PC-3 (cell line): ENCODE measurements at regions not wholly inside any gene's neighbourhood (a gene's known extent, or its start where the extent isn't known, plus 50 kb on each side); places are given as distances from the start of the nearest gene placed in this dataset.

Source experiments
- EZH2phosphoT487 ChIP-seq: fragments of 300-600 bp; sonication (generic); IDR thresholded peaks from 2 replicates; pipeline ENCODE4 v1.6.1; 2018; ENCODE audit warnings: mild to moderate bottlenecking, antibody characterized with exemption, low read length, borderline replicate concordance
- TF ChIP-seq, protein P1 (sequence below): fragments of 300-600 bp; sonication (generic); conservative IDR thresholded peaks from 2 replicates; pipeline ENCODE4 v1.5.1; 2017; ENCODE audit warnings: antibody characterized with exemption, low read depth, mild to moderate bottlenecking, low read length

DNA sequence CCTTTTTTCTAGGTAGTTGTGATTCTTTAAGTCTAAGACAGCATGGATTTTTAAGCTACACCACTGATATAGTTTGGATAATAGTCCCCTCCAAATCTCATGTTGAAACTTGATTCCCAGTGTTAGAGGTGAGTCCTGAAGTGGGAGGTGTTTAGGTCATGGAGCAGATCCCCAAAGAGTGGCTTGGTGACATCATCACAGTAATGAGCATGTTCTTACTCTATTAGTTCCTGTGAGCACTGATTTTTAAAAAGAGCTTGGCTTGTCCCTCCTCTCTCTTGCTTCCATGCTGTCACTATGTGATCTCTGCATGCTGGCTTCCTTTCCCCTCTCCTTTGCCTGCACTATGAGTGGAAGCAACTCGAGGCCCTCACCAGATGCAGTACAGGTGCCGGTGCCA lies 115.5 kb downstream of the LEPR start:
- TF ChIP-seq, protein P1, sequence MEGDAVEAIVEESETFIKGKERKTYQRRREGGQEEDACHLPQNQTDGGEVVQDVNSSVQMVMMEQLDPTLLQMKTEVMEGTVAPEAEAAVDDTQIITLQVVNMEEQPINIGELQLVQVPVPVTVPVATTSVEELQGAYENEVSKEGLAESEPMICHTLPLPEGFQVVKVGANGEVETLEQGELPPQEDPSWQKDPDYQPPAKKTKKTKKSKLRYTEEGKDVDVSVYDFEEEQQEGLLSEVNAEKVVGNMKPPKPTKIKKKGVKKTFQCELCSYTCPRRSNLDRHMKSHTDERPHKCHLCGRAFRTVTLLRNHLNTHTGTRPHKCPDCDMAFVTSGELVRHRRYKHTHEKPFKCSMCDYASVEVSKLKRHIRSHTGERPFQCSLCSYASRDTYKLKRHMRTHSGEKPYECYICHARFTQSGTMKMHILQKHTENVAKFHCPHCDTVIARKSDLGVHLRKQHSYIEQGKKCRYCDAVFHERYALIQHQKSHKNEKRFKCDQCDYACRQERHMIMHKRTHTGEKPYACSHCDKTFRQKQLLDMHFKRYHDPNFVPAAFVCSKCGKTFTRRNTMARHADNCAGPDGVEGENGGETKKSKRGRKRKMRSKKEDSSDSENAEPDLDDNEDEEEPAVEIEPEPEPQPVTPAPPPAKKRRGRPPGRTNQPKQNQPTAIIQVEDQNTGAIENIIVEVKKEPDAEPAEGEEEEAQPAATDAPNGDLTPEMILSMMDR, result no peak
- TF ChIP-seq EZH2phosphoT487, result no peak
